ENCODE measurements at regions not wholly inside any gene's neighbourhood (a gene's known extent, or its start where the extent isn't known, plus 50 kb on each side); places are given as distances from the start of the nearest gene placed in this dataset.
"Not testable (repeated sequence)": the region's sequence is repeated elsewhere in the genome, so short reads cannot be mapped to it uniquely, and the experiment has no call there.

DNA sequence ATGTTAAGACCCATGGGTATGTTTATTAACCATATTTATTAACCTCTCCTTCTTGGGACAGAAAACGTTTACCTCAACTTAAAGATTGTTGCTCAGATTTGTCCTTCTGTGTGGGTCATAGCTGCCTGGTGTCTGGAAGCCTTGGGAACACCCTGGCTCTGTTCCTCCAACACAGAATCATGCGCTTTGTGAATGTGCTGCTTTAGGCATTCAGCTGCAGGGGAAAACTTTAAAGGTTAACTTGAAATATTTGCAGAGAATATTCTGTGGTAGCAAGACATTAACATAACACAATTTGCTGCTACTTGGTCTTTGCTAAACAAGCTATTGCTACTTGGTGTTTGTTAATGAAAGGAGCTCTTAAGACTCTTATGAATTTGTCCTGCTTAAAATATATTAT is 50.5 kb upstream of the THOC3 start:
- H3K9me3 Mint-ChIP-seq; H3K27ac Mint-ChIP-seq; H3K4me1 Mint-ChIP-seq (ENCODE audit: low read depth); H3K36me3 Mint-ChIP-seq (ENCODE audit: low read depth); H3K27me3 Mint-ChIP-seq (ENCODE audit: low read depth); H3K4me3 Mint-ChIP-seq; DNase-seq (ENCODE audit: low spot score): not testable (repeated sequence)

GRCh38 chr5:176020852-176021251 is 52.7 kb upstream of the THOC3 start:
- not testable (repeated sequence) for H3K4me3 Mint-ChIP-seq; H3K27me3 Mint-ChIP-seq (ENCODE audit: low read depth); H3K4me1 Mint-ChIP-seq (ENCODE audit: low read depth); DNase-seq (ENCODE audit: low spot score); H3K9me3 Mint-ChIP-seq; H3K36me3 Mint-ChIP-seq (ENCODE audit: low read depth); H3K27ac Mint-ChIP-seq

DNA sequence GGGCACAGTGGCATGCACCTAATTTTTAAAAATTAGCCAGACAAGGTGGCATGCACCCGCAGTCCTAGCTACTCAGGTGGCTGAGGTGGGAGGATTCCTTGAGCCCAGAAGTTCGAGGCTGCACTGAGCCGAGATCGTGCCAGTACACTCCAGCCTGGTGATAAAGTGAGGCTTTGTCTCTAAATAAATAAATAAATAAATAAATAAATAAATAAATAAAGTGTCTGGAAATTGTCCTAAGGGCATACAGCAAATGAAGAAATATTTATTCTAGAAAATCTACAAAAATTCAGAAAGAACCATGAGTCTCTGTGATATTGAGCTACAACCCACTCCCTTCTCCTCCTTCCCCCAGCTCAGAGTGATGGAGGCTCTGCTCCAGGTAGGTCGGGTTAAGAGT is 55.4 kb upstream of the THOC3 start:
- H3K36me3 Mint-ChIP-seq (ENCODE audit: low read depth); H3K4me3 Mint-ChIP-seq; H3K9me3 Mint-ChIP-seq; H3K27me3 Mint-ChIP-seq (ENCODE audit: low read depth); H3K27ac Mint-ChIP-seq; DNase-seq (ENCODE audit: low spot score); H3K4me1 Mint-ChIP-seq (ENCODE audit: low read depth): not testable (repeated sequence)

DNA sequence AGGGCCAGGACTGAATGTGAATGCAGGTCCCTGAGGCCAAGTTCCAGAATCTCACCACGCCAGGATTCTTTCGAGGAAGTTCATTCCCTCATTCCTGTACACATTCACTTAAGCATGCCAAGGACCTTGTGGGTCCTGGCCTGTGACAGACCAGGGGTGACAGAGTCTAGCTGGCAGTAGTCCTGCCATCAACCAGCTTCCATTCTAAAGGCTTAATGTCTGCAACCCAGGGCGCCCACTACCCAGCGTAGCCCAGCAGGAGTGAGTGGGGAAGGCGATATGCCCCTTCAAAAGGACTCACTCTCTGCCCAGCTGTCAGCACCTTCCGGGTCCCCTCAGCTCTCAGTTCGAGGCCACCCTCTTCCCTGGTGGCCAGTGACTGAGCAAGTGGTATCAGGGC is 61.3 kb upstream of the THOC3 start:
- not testable (repeated sequence) for H3K36me3 Mint-ChIP-seq (ENCODE audit: low read depth); DNase-seq (ENCODE audit: low spot score); H3K4me1 Mint-ChIP-seq (ENCODE audit: low read depth); H3K27me3 Mint-ChIP-seq (ENCODE audit: low read depth); H3K4me3 Mint-ChIP-seq; H3K27ac Mint-ChIP-seq; H3K9me3 Mint-ChIP-seq

- not testable (repeated sequence) for H3K9me3 Mint-ChIP-seq; H3K4me3 Mint-ChIP-seq; H3K27ac Mint-ChIP-seq; H3K4me1 Mint-ChIP-seq (ENCODE audit: low read depth); DNase-seq (ENCODE audit: low spot score); H3K36me3 Mint-ChIP-seq (ENCODE audit: low read depth); H3K27me3 Mint-ChIP-seq (ENCODE audit: low read depth)
Measured at GRCh38 chr5:176030361-176031117, 62.4 kb upstream of the THOC3 start.

GRCh38 chr5:176031118-176031510 is 63.0 kb upstream of the THOC3 start:
- not testable (repeated sequence) for H3K27me3 Mint-ChIP-seq (ENCODE audit: low read depth); H3K9me3 Mint-ChIP-seq; DNase-seq (ENCODE audit: low spot score); H3K36me3 Mint-ChIP-seq (ENCODE audit: low read depth); H3K4me1 Mint-ChIP-seq (ENCODE audit: low read depth); H3K4me3 Mint-ChIP-seq; H3K27ac Mint-ChIP-seq

GRCh38 chr5:176033186-176033585 is 65.1 kb upstream of the THOC3 start:
- H3K4me3 Mint-ChIP-seq; DNase-seq (ENCODE audit: low spot score); H3K9me3 Mint-ChIP-seq: not testable (repeated sequence)

DNA sequence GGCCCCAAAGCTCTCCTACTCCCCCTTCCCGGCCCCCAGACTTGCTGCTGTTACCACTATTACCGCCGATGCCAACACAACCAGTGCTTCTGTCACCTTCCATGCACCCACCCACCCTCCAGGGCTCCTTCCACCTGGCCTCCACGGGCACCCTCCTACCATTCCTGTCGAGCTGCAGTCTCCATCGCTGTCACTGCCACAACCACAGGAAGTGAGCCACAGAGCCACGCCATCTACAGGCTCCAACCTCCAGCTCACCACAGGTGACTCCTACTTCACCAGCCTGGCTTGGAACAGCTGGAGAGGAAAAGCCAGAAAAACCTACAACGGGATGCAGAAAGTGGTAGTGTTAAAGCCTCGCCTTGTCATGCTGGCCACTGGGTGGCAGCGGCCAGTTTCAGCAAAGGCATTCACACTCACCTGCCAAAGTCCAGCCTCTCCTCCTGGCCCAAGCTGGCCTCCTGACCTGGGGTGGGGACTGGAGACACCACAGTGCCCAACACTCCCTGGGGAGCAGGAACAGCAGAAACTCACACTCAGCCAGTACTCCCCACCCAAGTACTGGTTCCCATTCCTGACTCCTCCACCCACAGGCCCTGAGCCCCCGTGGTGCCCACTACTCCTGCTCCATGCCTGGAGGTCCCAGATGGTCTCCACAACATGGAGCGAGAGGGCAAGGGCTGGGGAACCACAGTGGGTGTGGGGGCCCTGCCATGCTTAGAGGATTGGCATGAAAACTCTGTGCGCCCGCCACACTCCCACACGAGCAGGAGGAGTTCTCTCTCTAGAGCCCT is 66.5 kb upstream of the THOC3 start:
- H3K9me3 Mint-ChIP-seq; H3K4me3 Mint-ChIP-seq; DNase-seq (ENCODE audit: low spot score); H3K36me3 Mint-ChIP-seq (ENCODE audit: low read depth): not testable (repeated sequence)
- H3K4me1 Mint-ChIP-seq (ENCODE audit: low read depth): peaks cover 11% of the 10 kb centered on the region
- H3K27ac Mint-ChIP-seq: peak overlapping the region; percentile 45
- H3K27me3 Mint-ChIP-seq (ENCODE audit: low read depth): peaks cover 11% of the 10 kb centered on the region

More at GRCh38 chr5:176033186-176033585, 65.1 kb upstream of the THOC3 start:
- H3K27ac Mint-ChIP-seq; H3K4me1 Mint-ChIP-seq (ENCODE audit: low read depth); H3K27me3 Mint-ChIP-seq (ENCODE audit: low read depth); H3K36me3 Mint-ChIP-seq (ENCODE audit: low read depth): not testable (repeated sequence)

DNA sequence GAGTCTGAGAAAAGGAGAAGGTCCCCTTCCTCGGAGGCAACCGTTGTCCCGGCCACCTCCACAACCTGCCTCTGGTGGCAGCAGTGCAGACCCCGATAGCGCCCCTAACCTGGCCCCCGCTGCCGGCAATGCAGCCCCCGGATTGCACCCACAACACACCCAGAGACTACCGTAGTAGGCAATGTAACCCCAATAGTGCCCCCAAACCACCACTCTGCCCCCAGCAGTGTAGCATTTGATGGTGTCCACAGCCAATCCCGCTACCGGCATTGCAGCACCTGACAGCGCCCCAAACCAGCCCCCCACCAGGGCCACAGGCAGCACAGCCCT is 67.1 kb upstream of the THOC3 start:
- not testable (repeated sequence) for H3K9me3 Mint-ChIP-seq; DNase-seq (ENCODE audit: low spot score); H3K4me3 Mint-ChIP-seq; H3K36me3 Mint-ChIP-seq (ENCODE audit: low read depth)
- peak overlapping the region; percentile 45 for H3K27ac Mint-ChIP-seq
- H3K4me1 Mint-ChIP-seq (ENCODE audit: low read depth): peaks cover 11% of the 10 kb centered on the region
- peaks cover 13% of the 10 kb centered on the region for H3K27me3 Mint-ChIP-seq (ENCODE audit: low read depth)

GRCh38 chr5:176035816-176036308 is 67.7 kb upstream of the THOC3 start:
- not testable (repeated sequence) for H3K9me3 Mint-ChIP-seq; H3K36me3 Mint-ChIP-seq (ENCODE audit: low read depth); DNase-seq (ENCODE audit: low spot score)
- Mint-ChIP-seq H3K4me1 (ENCODE audit: low read depth) (peaks cover 11% of the 10 kb centered on the region), H3K27ac (peak overlapping the region; percentile 63), H3K27me3 (ENCODE audit: low read depth) (peaks cover 13% of the 10 kb centered on the region), H3K4me3 (peak overlapping the region; percentile 51)

- H3K27me3 Mint-ChIP-seq (ENCODE audit: low read depth): peaks cover 13% of the 10 kb centered on the region
- H3K36me3 Mint-ChIP-seq (ENCODE audit: low read depth); DNase-seq (ENCODE audit: low spot score); H3K9me3 Mint-ChIP-seq: not testable (repeated sequence)
- H3K27ac Mint-ChIP-seq: peak overlapping the region; percentile 63
- peaks cover 11% of the 10 kb centered on the region for H3K4me1 Mint-ChIP-seq (ENCODE audit: low read depth)
- peak overlapping the region; percentile 51 for H3K4me3 Mint-ChIP-seq
Measured at GRCh38 chr5:176036391-176036790, 68.3 kb upstream of the THOC3 start.

GRCh38 chr5:176037190-176037589 is 69.1 kb upstream of the THOC3 start:
- not testable (repeated sequence) for H3K9me3 Mint-ChIP-seq; H3K36me3 Mint-ChIP-seq (ENCODE audit: low read depth); DNase-seq (ENCODE audit: low spot score); H3K4me3 Mint-ChIP-seq; H3K27ac Mint-ChIP-seq
- Mint-ChIP-seq H3K27me3 (ENCODE audit: low read depth) (peaks cover 13% of the 10 kb centered on the region), H3K4me1 (ENCODE audit: low read depth) (peaks cover 11% of the 10 kb centered on the region)

DNA sequence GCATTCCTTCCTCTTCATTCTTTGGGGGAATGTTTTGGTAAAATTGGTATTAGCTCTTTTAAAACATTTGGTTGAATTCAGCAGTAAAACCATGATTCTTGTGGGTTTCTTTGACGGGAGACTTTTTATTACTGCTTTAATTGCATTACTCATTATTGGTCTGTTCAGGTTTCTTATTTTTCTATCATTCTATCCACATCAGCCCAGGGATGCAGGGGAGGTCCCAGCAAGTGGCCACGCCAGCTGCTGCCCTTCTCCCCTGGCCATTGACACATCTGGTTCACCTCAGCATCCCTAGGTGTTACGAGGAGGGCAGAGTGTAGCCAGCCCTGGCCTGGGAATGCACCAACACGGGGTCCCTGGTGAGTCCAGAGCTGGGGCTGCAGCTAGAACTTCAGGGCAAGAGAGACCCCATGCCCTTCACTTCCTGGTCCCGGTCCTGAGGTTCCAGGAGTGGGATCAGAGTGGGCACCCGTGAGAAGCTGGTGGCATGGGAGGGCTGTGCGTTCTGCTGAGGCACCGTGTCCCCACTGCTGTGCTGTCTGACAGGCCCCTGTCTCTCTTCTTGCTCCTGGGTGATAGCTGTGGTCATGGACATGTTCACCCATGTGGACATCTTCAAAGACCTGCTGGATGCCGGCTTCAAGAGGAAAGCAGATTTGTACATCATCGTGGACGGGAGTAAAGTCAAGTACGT is 72.1 kb upstream of the THOC3 start:
- not testable (repeated sequence) for H3K4me1 Mint-ChIP-seq (ENCODE audit: low read depth); DNase-seq (ENCODE audit: low spot score); H3K27ac Mint-ChIP-seq; H3K9me3 Mint-ChIP-seq; H3K4me3 Mint-ChIP-seq; H3K36me3 Mint-ChIP-seq (ENCODE audit: low read depth)
- peaks cover 13% of the 10 kb centered on the region for H3K27me3 Mint-ChIP-seq (ENCODE audit: low read depth)

All from T-helper 2 cell treated with Interferon-gamma antibody and Interleukin-4, amounts not matched to agents 5 μg/mL and 100 μg/mL, for 36 hours (primary cell).